ENCODE measurements at regions not wholly inside any gene's neighbourhood (a gene's known extent, or its start where the extent isn't known, plus 50 kb on each side); places are given as distances from the start of the nearest gene placed in this dataset.

- 99 to 100% methylated on average over 2 to 8 of the region's 9 CpGs for WGBS, 2 experiments (ENCODE audit: insufficient coverage in 1 of 2, insufficient read length in 1 of 2)
- no peak overlapping the region for H3K27ac Mint-ChIP-seq
- H3K4me1 ChIP-seq (ENCODE audit: control insufficient read depth, insufficient read depth, low read length), result no peaks in the 10 kb centered on the region
- H3K4me1 Mint-ChIP-seq, result peaks cover 3% of the 10 kb centered on the region
- no peak overlapping the region for H3K4me3 ChIP-seq (ENCODE audit: low read length)
- no peak overlapping the region for H3K4me3 Mint-ChIP-seq
- no peak for DNase-seq
- H3K36me3 ChIP-seq (ENCODE audit: control insufficient read depth, insufficient read depth, low read length), result no peaks in the 10 kb centered on the region
- H3K27me3 ChIP-seq (ENCODE audit: control insufficient read depth, insufficient read depth, low read length, poor library complexity, severe bottlenecking), result no peaks in the 10 kb centered on the region
- TF ChIP-seq CTCF (conservative IDR thresholded peaks at IDR 0.05), result no peak
- no peaks in the 10 kb centered on the region for H3K9me3 ChIP-seq (ENCODE audit: control insufficient read depth, low read length)
- no peak overlapping the region for H3K9ac ChIP-seq (ENCODE audit: extremely low read depth, low read length, poor library complexity, severe bottlenecking)
- H3K27ac ChIP-seq (ENCODE audit: low read depth, low read length), result no peak overlapping the region
- H3K27me3 Mint-ChIP-seq (ENCODE audit: insufficient read depth), result no peaks in the 10 kb centered on the region
- no peaks in the 10 kb centered on the region for H3K9me3 Mint-ChIP-seq
- no peaks in the 10 kb centered on the region for H3K36me3 Mint-ChIP-seq (ENCODE audit: low read depth)
These were observed 58.2 kb downstream of the DRD1 start for GRCh38 chr5:175385691-175386362.

GRCh38 chr5:175384724-175385552, 59.0 kb downstream of the DRD1 start:
- Mint-ChIP-seq H3K27ac (no peak overlapping the region), H3K4me1 (peaks cover 3% of the 10 kb centered on the region), H3K9me3 (no peaks in the 10 kb centered on the region), H3K27me3 (ENCODE audit: insufficient read depth) (no peaks in the 10 kb centered on the region), H3K4me3 (no peak overlapping the region), H3K36me3 (ENCODE audit: low read depth) (no peaks in the 10 kb centered on the region)
- Histone ChIP-seq H3K9ac (ENCODE audit: extremely low read depth, low read length, poor library complexity, severe bottlenecking) (no peak overlapping the region), H3K27me3 (ENCODE audit: control insufficient read depth, insufficient read depth, low read length, poor library complexity, severe bottlenecking) (no peaks in the 10 kb centered on the region), H3K9me3 (ENCODE audit: control insufficient read depth, low read length) (no peaks in the 10 kb centered on the region), H3K27ac (ENCODE audit: low read depth, low read length) (no peak overlapping the region), H3K4me1 (ENCODE audit: control insufficient read depth, insufficient read depth, low read length) (no peaks in the 10 kb centered on the region), H3K4me3 (ENCODE audit: low read length) (no peak overlapping the region), H3K36me3 (ENCODE audit: control insufficient read depth, insufficient read depth, low read length) (no peaks in the 10 kb centered on the region)
- no peak for DNase-seq
- WGBS, 2 experiments (ENCODE audit: insufficient coverage in 1 of 2, insufficient read length in 1 of 2), result 83 to 98% methylated on average over 1 to 2 of the region's 2 CpGs
- TF ChIP-seq CTCF (conservative IDR thresholded peaks at IDR 0.05), result no peak

GRCh38 chr5:175383350-175383749, 60.6 kb downstream of the DRD1 start:
- no peaks in the 10 kb centered on the region for H3K36me3 Mint-ChIP-seq (ENCODE audit: low read depth)
- H3K27me3 Mint-ChIP-seq (ENCODE audit: insufficient read depth), result no peaks in the 10 kb centered on the region
- Histone ChIP-seq H3K27me3 (ENCODE audit: control insufficient read depth, insufficient read depth, low read length, poor library complexity, severe bottlenecking) (no peaks in the 10 kb centered on the region), H3K4me3 (ENCODE audit: low read length) (no peak overlapping the region), H3K36me3 (ENCODE audit: control insufficient read depth, insufficient read depth, low read length) (no peaks in the 10 kb centered on the region), H3K9ac (ENCODE audit: extremely low read depth, low read length, poor library complexity, severe bottlenecking) (no peak overlapping the region), H3K27ac (ENCODE audit: low read depth, low read length) (peak overlapping the region; percentile 95), H3K9me3 (ENCODE audit: control insufficient read depth, low read length) (no peaks in the 10 kb centered on the region), H3K4me1 (ENCODE audit: control insufficient read depth, insufficient read depth, low read length) (no peaks in the 10 kb centered on the region)
- DNase-seq, result no peak
- no peaks in the 10 kb centered on the region for H3K9me3 Mint-ChIP-seq
- no peak for TF ChIP-seq CTCF (conservative IDR thresholded peaks at IDR 0.05)
- peaks cover 3% of the 10 kb centered on the region for H3K4me1 Mint-ChIP-seq
- no peak overlapping the region for H3K4me3 Mint-ChIP-seq
- H3K27ac Mint-ChIP-seq, result no peak overlapping the region
- 61 to 83% methylated on average over 2 to 4 of the region's 4 CpGs for WGBS, 2 experiments (ENCODE audit: insufficient coverage in 1 of 2, insufficient read length in 1 of 2)

Data from endodermal cell (in vitro differentiated cells).